GM12873 (cell line): ENCODE measurements at regions not wholly inside any gene's neighbourhood (a gene's known extent, or its start where the extent isn't known, plus 50 kb on each side); places are given as distances from the start of the nearest gene placed in this dataset.

Experiments used
- CTCF ChIP-seq: IDR thresholded peaks from 2 replicates; pipeline ENCODE4 v1.5.1; 2012; ENCODE audit warnings: low read depth, mild to moderate bottlenecking, moderate library complexity, low read length, control low read depth; ENCODE audit not compliant: insufficient read depth; ENCODE audit errors: missing control alignments

GRCh38 chr15:95558916-95559315 is 771.6 kb upstream of the NR2F2 start:
- no peak for TF ChIP-seq CTCF

GRCh38 chr15:95559875-95560394 is 770.6 kb upstream of the NR2F2 start:
- no peak for TF ChIP-seq CTCF

GRCh38 chr15:95561463-95561862 is 769.0 kb upstream of the NR2F2 start:
- TF ChIP-seq CTCF, result no peak

- no peak for TF ChIP-seq CTCF
Observed at GRCh38 chr15:95563634-95564033, 766.9 kb upstream of the NR2F2 start.

GRCh38 chr15:95565016-95565600 is 765.4 kb upstream of the NR2F2 start:
- no peak for TF ChIP-seq CTCF

GRCh38 chr15:95565690-95566089 is 764.8 kb upstream of the NR2F2 start:
- no peak for TF ChIP-seq CTCF

- TF ChIP-seq CTCF, result no peak
Observed at GRCh38 chr15:95567686-95568085, 762.8 kb upstream of the NR2F2 start.
